ENCODE measurements at regions not wholly inside any gene's neighbourhood (a gene's known extent, or its start where the extent isn't known, plus 50 kb on each side); places are given as distances from the start of the nearest gene placed in this dataset.
A peak's percentile ranks its signal among the peaks of the same experiment; 100 is the strongest.

GRCh38 chr18:51582551-51582950 lies 385.1 kb upstream of the MEX3C start:
- no peak for DNase-seq (ENCODE audit: low spot score)

- DNase-seq (ENCODE audit: low spot score), result no peak
Observed at GRCh38 chr18:51588616-51589015, 391.1 kb upstream of the MEX3C start.

GRCh38 chr18:51593931-51594330 lies 396.4 kb upstream of the MEX3C start:
- DNase-seq (ENCODE audit: low spot score), result no peak

GRCh38 chr18:51603111-51603510 lies 405.6 kb upstream of the MEX3C start:
- no peak for DNase-seq (ENCODE audit: low spot score)

- DNase-seq (ENCODE audit: low spot score), result no peak
Observed at GRCh38 chr18:51603551-51603950, 406.1 kb upstream of the MEX3C start.

GRCh38 chr18:51610481-51610880 lies 413.0 kb upstream of the MEX3C start:
- no peak for DNase-seq (ENCODE audit: low spot score)

- DNase-seq (ENCODE audit: low spot score), result no peak
Observed at GRCh38 chr18:51611326-51611725, 413.8 kb upstream of the MEX3C start.

- no peak for DNase-seq (ENCODE audit: low spot score)
Observed at GRCh38 chr18:51614033-51614432, 416.6 kb upstream of the MEX3C start.

GRCh38 chr18:51614967-51615571 lies 417.6 kb upstream of the MEX3C start:
- no peak for DNase-seq (ENCODE audit: low spot score)

- DNase-seq (ENCODE audit: low spot score), result no peak
Observed at GRCh38 chr18:51617167-51617566, 419.7 kb upstream of the MEX3C start.

GRCh38 chr18:51617572-51618260 lies 420.2 kb upstream of the MEX3C start:
- DNase-seq (ENCODE audit: low spot score), result no peak

- no peak for DNase-seq (ENCODE audit: low spot score)
Observed at GRCh38 chr18:51619283-51619682, 421.8 kb upstream of the MEX3C start.

- DNase-seq (ENCODE audit: low spot score), result peak; percentile 2
Observed at GRCh38 chr18:51621113-51621863, 423.8 kb upstream of the MEX3C start.

GRCh38 chr18:51621864-51622160 lies 424.3 kb upstream of the MEX3C start:
- DNase-seq (ENCODE audit: low spot score), result no peak

- DNase-seq (ENCODE audit: low spot score), result no peak
Observed at GRCh38 chr18:51622702-51623101, 425.2 kb upstream of the MEX3C start.

- no peak for DNase-seq (ENCODE audit: low spot score)
Observed at GRCh38 chr18:51623653-51624052, 426.2 kb upstream of the MEX3C start.

GRCh38 chr18:51630706-51631105 lies 433.2 kb upstream of the MEX3C start:
- no peak for DNase-seq (ENCODE audit: low spot score)

- no peak for DNase-seq (ENCODE audit: low spot score)
Observed at GRCh38 chr18:51637881-51638280, 440.4 kb upstream of the MEX3C start.

GRCh38 chr18:51639541-51639940 lies 442.1 kb upstream of the MEX3C start:
- no peak for DNase-seq (ENCODE audit: low spot score)

- DNase-seq (ENCODE audit: low spot score), result no peak
Observed at GRCh38 chr18:51643483-51643882, 446.0 kb upstream of the MEX3C start.

GRCh38 chr18:51645607-51646006 lies 448.1 kb upstream of the MEX3C start:
- DNase-seq (ENCODE audit: low spot score), result no peak

GRCh38 chr18:51647346-51647745 lies 449.9 kb upstream of the MEX3C start:
- no peak for DNase-seq (ENCODE audit: low spot score)

GRCh38 chr18:51647942-51648341 lies 450.5 kb upstream of the MEX3C start:
- DNase-seq (ENCODE audit: low spot score), result no peak

GRCh38 chr18:51649796-51650195 lies 452.3 kb upstream of the MEX3C start:
- no peak for DNase-seq (ENCODE audit: low spot score)
